AG09309 (cell line): ENCODE measurements at regions not wholly inside any gene's neighbourhood (a gene's known extent, or its start where the extent isn't known, plus 50 kb on each side); places are given as distances from the start of the nearest gene placed in this dataset.

ENCODE experiments used
- DNase-seq: peaks from one replicate; pipeline ENCODE4 v3.0.0-alpha.2; 2010; ENCODE audit warnings: low read depth
- H3K4me3 ChIP-seq: 2 replicates; pipeline ENCODE4 v1.5.1; 2011; ENCODE audit warnings: mild to moderate bottlenecking, low read depth, low read length, moderate library complexity; ENCODE audit not compliant: control insufficient read depth
- CTCF ChIP-seq: IDR thresholded peaks from 2 replicates; pipeline ENCODE4 v1.5.1; 2011; ENCODE audit warnings: mild to moderate bottlenecking, low read depth, low read length, inconsistent platforms; ENCODE audit not compliant: insufficient read depth, control insufficient read depth; ENCODE audit errors: missing control alignments

- no peak for DNase-seq
- TF ChIP-seq CTCF: no peak
- no peak overlapping the region for H3K4me3 ChIP-seq
Observed at GRCh38 chr11:92907671-92908070, 61.8 kb upstream of the MTNR1B start.

- no peak for DNase-seq
- H3K4me3 ChIP-seq: no peak overlapping the region
- TF ChIP-seq CTCF: no peak
Observed at GRCh38 chr11:92909214-92909613, 60.2 kb upstream of the MTNR1B start.

GRCh38 chr11:92911478-92911877 is 58.0 kb upstream of the MTNR1B start:
- no peak overlapping the region for H3K4me3 ChIP-seq
- DNase-seq: no peak
- TF ChIP-seq CTCF: no peak

- no peak for DNase-seq
- TF ChIP-seq CTCF: no peak
- H3K4me3 ChIP-seq: no peak overlapping the region
Observed at GRCh38 chr11:92915551-92915950, 53.9 kb upstream of the MTNR1B start.

GRCh38 chr11:92916299-92916698 is 53.2 kb upstream of the MTNR1B start:
- no peak for DNase-seq
- H3K4me3 ChIP-seq: no peak overlapping the region
- TF ChIP-seq CTCF: no peak

- DNase-seq: no peak
- no peak overlapping the region for H3K4me3 ChIP-seq
- TF ChIP-seq CTCF: no peak
Observed at GRCh38 chr11:92917927-92918326, 51.5 kb upstream of the MTNR1B start.

- TF ChIP-seq CTCF: no peak
- no peak for DNase-seq
Observed at GRCh38 chr11:92919048-92919447, 50.4 kb upstream of the MTNR1B start.

More at GRCh38 chr11:92919048-92919447, 50.4 kb upstream of the MTNR1B start:
- no peak overlapping the region for H3K4me3 ChIP-seq
